ENCODE measurements at regions not wholly inside any gene's neighbourhood (a gene's known extent, or its start where the extent isn't known, plus 50 kb on each side); places are given as distances from the start of the nearest gene placed in this dataset.

DNA sequence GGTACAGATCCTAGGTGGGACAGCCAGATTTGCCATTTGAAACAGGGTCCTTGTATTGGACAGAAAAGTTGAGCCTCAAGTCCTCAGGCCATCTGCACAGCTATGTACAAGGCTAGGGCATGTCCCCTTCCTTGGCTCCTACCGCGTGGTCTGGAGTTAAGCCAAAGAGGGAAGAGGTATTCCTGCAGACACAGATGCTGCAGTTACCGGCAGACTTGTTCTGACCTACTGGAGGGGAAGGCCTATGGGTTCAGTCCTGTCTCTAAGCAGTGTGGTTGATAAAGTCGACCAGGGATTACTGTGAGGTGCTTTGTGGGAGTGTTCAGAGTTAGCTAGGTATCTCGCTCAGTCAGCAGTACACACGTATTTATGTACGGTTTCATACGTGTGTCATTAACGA is 180.6 kb downstream of the ADAMTS15 start (continued):
- TF ChIP-seq, protein P1, sequence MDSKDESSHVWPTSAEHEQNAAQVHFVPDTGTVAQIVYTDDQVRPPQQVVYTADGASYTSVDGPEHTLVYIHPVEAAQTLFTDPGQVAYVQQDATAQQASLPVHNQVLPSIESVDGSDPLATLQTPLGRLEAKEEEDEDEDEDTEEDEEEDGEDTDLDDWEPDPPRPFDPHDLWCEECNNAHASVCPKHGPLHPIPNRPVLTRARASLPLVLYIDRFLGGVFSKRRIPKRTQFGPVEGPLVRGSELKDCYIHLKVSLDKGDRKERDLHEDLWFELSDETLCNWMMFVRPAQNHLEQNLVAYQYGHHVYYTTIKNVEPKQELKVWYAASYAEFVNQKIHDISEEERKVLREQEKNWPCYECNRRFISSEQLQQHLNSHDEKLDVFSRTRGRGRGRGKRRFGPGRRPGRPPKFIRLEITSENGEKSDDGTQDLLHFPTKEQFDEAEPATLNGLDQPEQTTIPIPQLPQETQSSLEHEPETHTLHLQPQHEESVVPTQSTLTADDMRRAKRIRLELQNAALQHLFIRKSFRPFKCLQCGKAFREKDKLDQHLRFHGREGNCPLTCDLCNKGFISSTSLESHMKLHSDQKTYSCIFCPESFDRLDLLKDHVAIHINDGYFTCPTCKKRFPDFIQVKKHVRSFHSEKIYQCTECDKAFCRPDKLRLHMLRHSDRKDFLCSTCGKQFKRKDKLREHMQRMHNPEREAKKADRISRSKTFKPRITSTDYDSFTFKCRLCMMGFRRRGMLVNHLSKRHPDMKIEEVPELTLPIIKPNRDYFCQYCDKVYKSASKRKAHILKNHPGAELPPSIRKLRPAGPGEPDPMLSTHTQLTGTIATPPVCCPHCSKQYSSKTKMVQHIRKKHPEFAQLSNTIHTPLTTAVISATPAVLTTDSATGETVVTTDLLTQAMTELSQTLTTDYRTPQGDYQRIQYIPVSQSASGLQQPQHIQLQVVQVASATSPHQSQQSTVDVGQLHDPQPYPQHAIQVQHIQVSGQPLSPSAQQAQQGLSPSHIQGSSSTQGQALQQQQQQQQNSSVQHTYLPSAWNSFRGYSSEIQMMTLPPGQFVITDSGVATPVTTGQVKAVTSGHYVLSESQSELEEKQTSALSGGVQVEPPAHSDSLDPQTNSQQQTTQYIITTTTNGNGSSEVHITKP (tag by site-specific recombination; IDR thresholded peaks at IDR 0.05): no peak

DNA sequence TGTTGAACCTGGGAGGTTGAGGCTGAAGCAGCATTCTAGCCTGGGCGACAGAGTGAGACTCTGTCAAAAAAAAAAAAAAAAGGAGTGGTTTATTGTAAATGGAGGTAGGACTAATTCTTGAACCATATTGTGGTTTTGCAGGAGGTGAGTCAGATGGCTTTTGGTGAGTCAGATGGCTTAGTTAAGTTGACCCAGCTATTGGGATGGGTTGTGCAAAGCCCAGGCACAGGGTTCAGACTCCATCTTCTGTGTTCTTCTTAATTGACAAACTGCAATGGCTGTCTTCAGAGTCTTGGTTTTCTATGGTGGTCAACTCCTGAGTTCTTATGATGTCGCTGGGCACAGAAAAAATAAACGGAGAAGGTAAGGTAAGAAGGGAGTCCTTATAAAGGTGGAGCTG is 182.7 kb downstream of the ADAMTS15 start:
- CTCF ChIA-PET: interaction anchor here (0.6 to 0.7 kb wide), 2 partner anchors 50 to 192 kb away, joined by 3 to 4 read pairs; no protein-coding TSS in a partner anchor
- no peaks in the 10 kb centered on the region for H3K9me3 ChIP-seq (ENCODE audit: control insufficient read depth, insufficient read depth, low read depth, low read length)
- POLR2A ChIA-PET: no interaction called here
- H3K36me3 ChIP-seq (ENCODE audit: control insufficient read depth in 2 of 2, insufficient read depth in 1 of 2, low read length in 2 of 2): no peaks in the 10 kb centered on the region
- no peak overlapping the region for H3K27ac ChIP-seq (ENCODE audit: extremely low read depth, low read depth, low read length)
- TF ChIP-seq ZBTB21 (tag by site-specific recombination; IDR thresholded peaks at IDR 0.05) (no peak), ZNF248 (tag by site-specific recombination; IDR thresholded peaks at IDR 0.05) (no peak), GLI4 (tag by site-specific recombination; IDR thresholded peaks at IDR 0.05) (no peak), ZNF354C (tag by site-specific recombination; IDR thresholded peaks at IDR 0.05; ENCODE audit: borderline replicate concordance, low read depth) (no peak), RBAK (tag by site-specific recombination; IDR thresholded peaks at IDR 0.05) (no peak), ZSCAN30 (tag by site-specific recombination; IDR thresholded peaks at IDR 0.05) (no peak), ZNF239 (tag by site-specific recombination; IDR thresholded peaks at IDR 0.05) (no peak), ZNF529 (tag by site-specific recombination; IDR thresholded peaks at IDR 0.05; ENCODE audit: insufficient replicate concordance) (no peak), ZNF548 (tag by site-specific recombination; IDR thresholded peaks at IDR 0.05) (no peak)
- TF ChIP-seq, protein P2, sequence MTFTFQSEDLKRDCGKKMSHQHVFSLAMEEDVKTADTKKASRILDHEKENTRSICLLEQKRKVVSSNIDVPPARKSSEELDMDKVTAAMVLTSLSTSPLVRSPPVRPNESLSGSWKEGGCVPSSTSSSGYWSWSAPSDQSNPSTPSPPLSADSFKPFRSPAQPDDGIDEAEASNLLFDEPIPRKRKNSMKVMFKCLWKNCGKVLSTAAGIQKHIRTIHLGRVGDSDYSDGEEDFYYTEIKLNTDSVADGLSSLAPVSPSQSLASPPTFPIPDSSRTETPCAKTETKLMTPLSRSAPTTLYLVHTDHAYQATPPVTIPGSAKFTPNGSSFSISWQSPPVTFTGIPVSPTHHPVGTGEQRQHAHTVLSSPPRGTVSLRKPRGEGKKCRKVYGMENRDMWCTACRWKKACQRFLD (tag by site-specific recombination; IDR thresholded peaks at IDR 0.05): no peak
- TF ChIP-seq, protein P3, sequence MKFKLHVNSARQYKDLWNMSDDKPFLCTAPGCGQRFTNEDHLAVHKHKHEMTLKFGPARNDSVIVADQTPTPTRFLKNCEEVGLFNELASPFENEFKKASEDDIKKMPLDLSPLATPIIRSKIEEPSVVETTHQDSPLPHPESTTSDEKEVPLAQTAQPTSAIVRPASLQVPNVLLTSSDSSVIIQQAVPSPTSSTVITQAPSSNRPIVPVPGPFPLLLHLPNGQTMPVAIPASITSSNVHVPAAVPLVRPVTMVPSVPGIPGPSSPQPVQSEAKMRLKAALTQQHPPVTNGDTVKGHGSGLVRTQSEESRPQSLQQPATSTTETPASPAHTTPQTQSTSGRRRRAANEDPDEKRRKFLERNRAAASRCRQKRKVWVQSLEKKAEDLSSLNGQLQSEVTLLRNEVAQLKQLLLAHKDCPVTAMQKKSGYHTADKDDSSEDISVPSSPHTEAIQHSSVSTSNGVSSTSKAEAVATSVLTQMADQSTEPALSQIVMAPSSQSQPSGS (tag by site-specific recombination; IDR thresholded peaks at IDR 0.05; ENCODE audit: low read depth): no peak
- H3K4me3 ChIP-seq (ENCODE audit: low read depth, low read length): no peak overlapping the region
- no peaks in the 10 kb centered on the region for H3K4me1 ChIP-seq (ENCODE audit: control insufficient read depth, insufficient read depth, low read length)

DNA sequence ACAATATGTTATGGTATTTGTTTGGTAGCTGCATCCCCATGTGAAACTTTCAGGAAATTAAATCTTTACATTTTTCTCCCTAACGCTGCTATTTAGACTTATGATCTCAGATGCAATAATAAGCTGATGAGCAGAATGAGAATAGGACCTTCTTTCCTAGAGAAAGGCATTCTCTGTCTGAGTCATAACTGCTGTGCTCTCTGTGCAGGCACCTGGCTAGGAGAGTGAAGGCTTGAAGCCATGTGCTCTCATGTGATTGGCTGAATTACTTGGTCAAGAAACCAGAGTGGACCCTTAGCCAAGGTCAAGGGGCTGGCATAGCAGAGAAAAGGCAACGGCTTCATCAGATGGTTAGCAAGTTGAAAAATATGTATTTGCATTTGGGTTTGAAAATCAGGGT is 185.0 kb downstream of the ADAMTS15 start:
- no peak for TF ChIP-seq ZNF529 (tag by site-specific recombination; IDR thresholded peaks at IDR 0.05; ENCODE audit: insufficient replicate concordance)
- no peak for TF ChIP-seq ZNF274 (IDR thresholded peaks at IDR 0.05; ENCODE audit: low read length)
- no peak for TF ChIP-seq ZNF274 (tag by site-specific recombination; IDR thresholded peaks at IDR 0.05; ENCODE audit: borderline replicate concordance)
- no peak for TF ChIP-seq ZNF239 (tag by site-specific recombination; IDR thresholded peaks at IDR 0.05)
- TF ChIP-seq KLF16 (tag by site-specific recombination; IDR thresholded peaks at IDR 0.05): no peak
- no peak for TF ChIP-seq IKZF3 (tag by site-specific recombination; IDR thresholded peaks at IDR 0.05)
- TF ChIP-seq, protein P4, sequence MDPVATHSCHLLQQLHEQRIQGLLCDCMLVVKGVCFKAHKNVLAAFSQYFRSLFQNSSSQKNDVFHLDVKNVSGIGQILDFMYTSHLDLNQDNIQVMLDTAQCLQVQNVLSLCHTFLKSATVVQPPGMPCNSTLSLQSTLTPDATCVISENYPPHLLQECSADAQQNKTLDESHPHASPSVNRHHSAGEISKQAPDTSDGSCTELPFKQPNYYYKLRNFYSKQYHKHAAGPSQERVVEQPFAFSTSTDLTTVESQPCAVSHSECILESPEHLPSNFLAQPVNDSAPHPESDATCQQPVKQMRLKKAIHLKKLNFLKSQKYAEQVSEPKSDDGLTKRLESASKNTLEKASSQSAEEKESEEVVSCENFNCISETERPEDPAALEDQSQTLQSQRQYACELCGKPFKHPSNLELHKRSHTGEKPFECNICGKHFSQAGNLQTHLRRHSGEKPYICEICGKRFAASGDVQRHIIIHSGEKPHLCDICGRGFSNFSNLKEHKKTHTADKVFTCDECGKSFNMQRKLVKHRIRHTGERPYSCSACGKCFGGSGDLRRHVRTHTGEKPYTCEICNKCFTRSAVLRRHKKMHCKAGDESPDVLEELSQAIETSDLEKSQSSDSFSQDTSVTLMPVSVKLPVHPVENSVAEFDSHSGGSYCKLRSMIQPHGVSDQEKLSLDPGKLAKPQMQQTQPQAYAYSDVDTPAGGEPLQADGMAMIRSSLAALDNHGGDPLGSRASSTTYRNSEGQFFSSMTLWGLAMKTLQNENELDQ (tag by site-specific recombination; IDR thresholded peaks at IDR 0.05; ENCODE audit: low read depth): no peak
- no peak for TF ChIP-seq ZNF664 (tag by site-specific recombination; IDR thresholded peaks at IDR 0.05)
- TF ChIP-seq ZNF621 (tag by site-specific recombination; IDR thresholded peaks at IDR 0.05): no peak
- no peak for TF ChIP-seq RBAK (tag by site-specific recombination; IDR thresholded peaks at IDR 0.05)
- no peak for TF ChIP-seq ZNF202 (tag by site-specific recombination; IDR thresholded peaks at IDR 0.05; ENCODE audit: borderline replicate concordance)
- TF ChIP-seq ZBTB21 (tag by site-specific recombination; IDR thresholded peaks at IDR 0.05): no peak
- Histone ChIP-seq H3K4me1 (ENCODE audit: control insufficient read depth, insufficient read depth, low read length) (no peaks in the 10 kb centered on the region), H3K36me3 (ENCODE audit: control insufficient read depth in 2 of 2, insufficient read depth in 1 of 2, low read length in 2 of 2) (no peaks in the 10 kb centered on the region), H3K4me3 (ENCODE audit: low read depth, low read length) (no peak overlapping the region), H3K9me3 (ENCODE audit: control insufficient read depth, insufficient read depth, low read depth, low read length) (no peaks in the 10 kb centered on the region), H3K27ac (ENCODE audit: extremely low read depth, low read depth, low read length) (no peak overlapping the region)
- CTCF ChIA-PET: interaction anchor here (1.2 kb wide), 1 partner anchor 194 kb away, joined by 3 read pairs; no protein-coding TSS in a partner anchor
- POLR2A ChIA-PET: no interaction called here
